Transverse colon (tissue), 4 donors: ENCODE measurements at regions not wholly inside any gene's neighbourhood (a gene's known extent, or its start where the extent isn't known, plus 50 kb on each side); places are given as distances from the start of the nearest gene placed in this dataset.

ENCODE experiments used
- DNase-seq: peaks from one replicate; pipeline ENCODE4 v3.0.0-alpha.2; 2019
- H3K27ac ChIP-seq, 4 donors: fragments of 200-600 bp; sonication (generic); 2 replicates each; pipeline ENCODE4 v1.5.1; 2016 to 2018; ENCODE audit warnings: inconsistent platforms in 4 of 4
- H3K27me3 ChIP-seq: fragments of 200-600 bp; sonication (generic); 2 replicates; pipeline ENCODE4 v1.5.1; 2017; ENCODE audit warnings: inconsistent platforms
- H3K36me3 ChIP-seq, 4 donors: fragments of 200-600 bp; sonication (generic); 2 replicates each; pipeline ENCODE4 v1.5.1; 2017 to 2019; ENCODE audit warnings: inconsistent platforms in 4 of 4
- H3K4me1 ChIP-seq, 4 donors: fragments of 200-600 bp; sonication (generic); 2 replicates each; pipeline ENCODE4 v1.5.1; 2017 to 2020; ENCODE audit warnings: inconsistent platforms in 4 of 4
- H3K4me3 ChIP-seq, 4 donors: fragments of 200-600 bp; sonication (generic); 1 replicate in 1 of 4; 2 replicates in 3 of 4; pipeline versions ENCODE4 v1.5.1 to v1.6.1; 2017 to 2019; ENCODE audit warnings: inconsistent platforms in 4 of 4
- H3K9me3 ChIP-seq, 2 donors: fragments of 200-600 bp; sonication (generic); 2 replicates each; pipeline ENCODE4 v1.5.1; 2017 to 2019; ENCODE audit warnings: inconsistent platforms in 2 of 2
- EP300 ChIP-seq: sonication (generic); formaldehyde crosslinking; IDR thresholded peaks from one replicate; pipeline ENCODE4 v1.6.1; 2017; ENCODE audit warnings: antibody characterized with exemption, low read depth
- POLR2A ChIP-seq: fragments of 450-650 bp; IDR thresholded peaks from one replicate; pipeline ENCODE4 v1.6.1; 2016; ENCODE audit warnings: antibody characterized with exemption, mild to moderate bottlenecking, moderate library complexity
- POLR2AphosphoS5 ChIP-seq, 3 donors: sonication (generic); formaldehyde crosslinking; IDR thresholded peaks; one replicate each; pipeline ENCODE4 v1.6.1; 2016; ENCODE audit warnings: antibody characterized with exemption in 3 of 3
- WGBS, 2 donors: methylation state at CpG; one replicate each; pipeline ENCODE4 v1.1.5; 2018; ENCODE audit warnings: low coverage in 1 of 2; 5-methylcytosine and 5-hydroxymethylcytosine counted together
- in situ Hi-C, 4 donors: fragments of 200-750 bp; cut with MboI; loops; one replicate each; pipeline versions ENCODE4 v1.15.0 to v1.15.1; 2017; ENCODE audit warnings: low sequenced_read_pairs in 3 of 4, low pct_ligation_motif_present in 1 of 4, low pct_unique_long_range_greater_than_20kb in 1 of 4
- intact Hi-C: fragments of 100-400 bp; cut with DNase I; formaldehyde crosslinking; loops from one replicate; pipeline ENCODE4 v1.15.1; 2023; ENCODE audit warnings: low total_unique reads
- TF ChIP-seq, protein P1 (sequence below), 5 experiments: fragments of 200-600 bp in 3 of 5; fragments of 450-650 bp in 2 of 5; sonication (generic) in 3 of 5; IDR thresholded peaks; 1 replicate in 2 of 5; 2 replicates in 3 of 5; pipeline ENCODE4 v1.5.1; 2016 to 2017; ENCODE audit warnings: antibody characterized with exemption in 5 of 5, inconsistent platforms in 3 of 5, mild to moderate bottlenecking in 2 of 5, moderate library complexity in 1 of 5

DNA sequence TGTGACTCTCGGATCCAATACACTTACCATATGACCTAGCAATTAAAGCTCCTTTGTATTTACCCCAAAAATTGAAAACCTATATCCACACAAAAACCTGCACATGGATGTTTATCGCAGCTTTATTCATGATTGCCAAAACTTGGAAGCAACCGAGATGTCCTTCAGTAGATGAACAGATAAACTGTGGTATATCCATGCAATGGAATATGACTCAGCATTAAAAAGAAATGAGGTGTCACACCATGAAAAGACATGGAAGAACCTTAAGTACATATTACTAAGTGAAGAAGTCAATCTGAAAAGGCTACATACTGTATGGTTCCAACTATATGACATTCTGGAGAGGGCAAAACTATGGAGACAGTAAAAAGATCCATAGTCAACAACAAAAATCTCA lies 82.0 kb upstream of the PHF24 start:
- in situ Hi-C loops, result loop anchor here in 1 of 4 donors (25.0 kb wide), 1 partner anchor 111 kb away; the partner anchor contains the start of gene DNAJB5
- intact Hi-C loops, result loop anchor here (1.0 kb wide), 1 partner anchor 35 kb away; no protein-coding TSS in a partner anchor
- 86 to 90% methylated on average over 3 of the region's 3 CpGs for WGBS, 2 donors
- H3K27ac ChIP-seq, result no peak overlapping the region
- H3K27me3 ChIP-seq, result peaks cover 3% of the 10 kb centered on the region
- H3K9me3 ChIP-seq, result no peaks in the 10 kb centered on the region
- H3K4me3 ChIP-seq, result no peak overlapping the region
- DNase-seq, result no peak
- no peaks in the 10 kb centered on the region for H3K36me3 ChIP-seq
- TF ChIP-seq POLR2A, result no peak
- TF ChIP-seq POLR2AphosphoS5 (IDR thresholded peaks at IDR 0.05), result no peak
- no peak for TF ChIP-seq EP300
- TF ChIP-seq, protein P1, sequence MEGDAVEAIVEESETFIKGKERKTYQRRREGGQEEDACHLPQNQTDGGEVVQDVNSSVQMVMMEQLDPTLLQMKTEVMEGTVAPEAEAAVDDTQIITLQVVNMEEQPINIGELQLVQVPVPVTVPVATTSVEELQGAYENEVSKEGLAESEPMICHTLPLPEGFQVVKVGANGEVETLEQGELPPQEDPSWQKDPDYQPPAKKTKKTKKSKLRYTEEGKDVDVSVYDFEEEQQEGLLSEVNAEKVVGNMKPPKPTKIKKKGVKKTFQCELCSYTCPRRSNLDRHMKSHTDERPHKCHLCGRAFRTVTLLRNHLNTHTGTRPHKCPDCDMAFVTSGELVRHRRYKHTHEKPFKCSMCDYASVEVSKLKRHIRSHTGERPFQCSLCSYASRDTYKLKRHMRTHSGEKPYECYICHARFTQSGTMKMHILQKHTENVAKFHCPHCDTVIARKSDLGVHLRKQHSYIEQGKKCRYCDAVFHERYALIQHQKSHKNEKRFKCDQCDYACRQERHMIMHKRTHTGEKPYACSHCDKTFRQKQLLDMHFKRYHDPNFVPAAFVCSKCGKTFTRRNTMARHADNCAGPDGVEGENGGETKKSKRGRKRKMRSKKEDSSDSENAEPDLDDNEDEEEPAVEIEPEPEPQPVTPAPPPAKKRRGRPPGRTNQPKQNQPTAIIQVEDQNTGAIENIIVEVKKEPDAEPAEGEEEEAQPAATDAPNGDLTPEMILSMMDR (IDR thresholded peaks at IDR 0.05), result no peak
- no peaks in the 10 kb centered on the region for H3K4me1 ChIP-seq

DNA sequence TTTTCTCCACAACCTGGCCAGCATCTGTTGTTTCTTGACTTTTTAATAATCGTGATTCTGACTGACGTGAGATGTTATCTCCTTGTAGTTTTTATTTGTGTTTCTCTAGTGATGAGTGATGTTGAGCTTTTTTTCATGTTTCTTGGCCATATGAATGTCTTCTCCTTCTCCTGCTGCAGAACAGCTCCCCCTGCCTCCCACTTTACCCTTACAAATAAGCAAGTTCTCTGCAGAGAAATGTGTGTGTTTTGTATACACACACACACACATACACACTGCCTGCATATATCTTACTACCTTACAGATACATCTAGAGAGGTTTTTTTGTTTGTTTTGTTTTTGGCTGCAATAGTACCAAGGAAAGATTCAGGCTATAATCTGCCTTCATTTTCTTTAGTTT lies 88.7 kb upstream of the PHF24 start:
- WGBS, 2 donors, result 42 to 44% methylated on average over 2 of the region's 2 CpGs
- Histone ChIP-seq H3K27me3 (no peaks in the 10 kb centered on the region), H3K4me3 (no peak overlapping the region), H3K9me3 (no peaks in the 10 kb centered on the region), H3K4me1 (no peaks in the 10 kb centered on the region), H3K27ac (no peak overlapping the region), H3K36me3 (no peaks in the 10 kb centered on the region)
- intact Hi-C loops, result no loop called here
- TF ChIP-seq POLR2A, result no peak
- TF ChIP-seq, protein P1 (IDR thresholded peaks at IDR 0.05), result peak in 1 of 5 experiments; percentile 14
- in situ Hi-C loops, result no loop called here
- DNase-seq, result no peak

DNA sequence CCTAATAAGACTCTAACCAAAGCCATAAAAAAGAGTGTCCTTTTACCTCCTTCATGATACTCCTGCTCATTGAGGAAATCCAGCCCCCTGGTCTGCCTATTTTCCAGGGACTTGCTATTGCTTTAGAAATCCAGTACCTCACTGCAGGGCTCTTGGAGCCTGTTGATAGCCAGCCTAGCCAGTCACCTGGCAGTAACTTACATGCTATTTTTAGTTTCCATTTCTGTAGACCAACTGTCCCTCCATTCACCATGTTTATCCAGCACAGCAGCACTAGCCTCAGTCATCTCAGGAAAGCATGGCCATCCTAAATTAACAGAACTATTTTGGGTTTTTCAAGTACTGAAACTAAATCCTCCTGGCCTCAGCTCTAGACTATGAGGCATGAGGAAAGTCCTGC lies 91.5 kb upstream of the PHF24 start:
- intact Hi-C loops, result no loop called here
- H3K36me3 ChIP-seq, result no peaks in the 10 kb centered on the region
- in situ Hi-C loops, result no loop called here
- no peak for DNase-seq
- TF ChIP-seq EP300 (no peak), POLR2AphosphoS5 (IDR thresholded peaks at IDR 0.05) (no peak), POLR2A (no peak)
- TF ChIP-seq, protein P1 (IDR thresholded peaks at IDR 0.05), result no peak
- no peaks in the 10 kb centered on the region for H3K27me3 ChIP-seq
- no peak overlapping the region for H3K4me3 ChIP-seq
- H3K4me1 ChIP-seq, result no peaks in the 10 kb centered on the region
- H3K9me3 ChIP-seq, result no peaks in the 10 kb centered on the region
- H3K27ac ChIP-seq, result no peak overlapping the region

DNA sequence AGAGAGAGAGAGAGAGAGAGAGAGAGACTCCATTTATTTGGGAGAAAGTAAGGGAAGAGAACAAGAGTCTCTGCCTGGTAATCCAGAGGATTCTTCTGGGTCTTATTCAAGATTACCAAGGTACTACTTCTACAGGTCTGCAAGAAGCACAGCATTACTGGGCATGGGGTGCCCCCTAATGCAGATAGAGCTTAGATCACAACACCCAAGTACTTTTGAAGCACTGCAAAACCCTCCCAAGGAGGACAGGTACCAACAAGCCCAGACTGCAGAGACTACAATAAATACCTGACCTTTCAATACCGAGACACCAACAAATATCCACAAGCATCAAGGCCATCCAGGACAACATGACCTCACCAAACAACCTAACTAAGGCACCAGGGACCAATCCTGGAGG lies 94.7 kb upstream of the PHF24 start:
- H3K9me3 ChIP-seq, result no peaks in the 10 kb centered on the region
- no peaks in the 10 kb centered on the region for H3K36me3 ChIP-seq
- no peak overlapping the region for H3K27ac ChIP-seq
- no peaks in the 10 kb centered on the region for H3K27me3 ChIP-seq
- intact Hi-C loops, result no loop called here
- TF ChIP-seq POLR2AphosphoS5 (IDR thresholded peaks at IDR 0.05) (no peak), EP300 (no peak), POLR2A (no peak)
- TF ChIP-seq, protein P1 (IDR thresholded peaks at IDR 0.05), result no peak
- no peak for DNase-seq
- no peaks in the 10 kb centered on the region for H3K4me1 ChIP-seq
- H3K4me3 ChIP-seq, result no peak overlapping the region
- WGBS, 2 donors, result 83% methylated on average over 1 of the region's 1 CpG; no CpG with 5 or more reads in 1 of the 2 donors
- in situ Hi-C loops, result no loop called here
